NCI-H1694 (cell line): ENCODE measurements at regions not wholly inside any gene's neighbourhood (a gene's known extent, or its start where the extent isn't known, plus 50 kb on each side); places are given as distances from the start of the nearest gene placed in this dataset.

ENCODE experiments used
- DNase-seq: peaks from one replicate; lab custom pipeline; 2025; lab: John Stamatoyannopoulos, UW

- no peak for DNase-seq
These were observed 631.5 kb downstream of the RAB28 start for GRCh38 chr4:12852338-12853307.

DNA sequence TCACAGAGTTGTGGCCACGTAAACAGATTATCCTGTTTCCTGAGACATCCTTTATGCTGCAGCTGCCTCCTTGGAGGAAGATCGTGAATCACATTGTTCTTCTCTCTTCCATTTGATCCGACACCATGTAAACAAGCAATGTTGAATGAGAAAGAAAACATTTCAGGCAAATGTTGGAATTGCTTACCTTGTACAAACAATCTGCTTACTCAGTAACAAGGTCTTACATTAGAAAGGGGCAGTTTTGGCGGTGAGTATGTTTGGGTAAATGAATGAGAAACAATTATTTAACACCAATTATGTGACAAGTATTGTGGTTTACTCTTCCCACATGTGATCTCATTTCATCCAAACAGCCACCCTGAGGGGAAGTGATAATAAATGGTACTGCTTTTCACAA, 637.8 kb downstream of the RAB28 start:
- no peak for DNase-seq

GRCh38 chr4:12844141-12844540, 640.0 kb downstream of the RAB28 start:
- no peak for DNase-seq

DNA sequence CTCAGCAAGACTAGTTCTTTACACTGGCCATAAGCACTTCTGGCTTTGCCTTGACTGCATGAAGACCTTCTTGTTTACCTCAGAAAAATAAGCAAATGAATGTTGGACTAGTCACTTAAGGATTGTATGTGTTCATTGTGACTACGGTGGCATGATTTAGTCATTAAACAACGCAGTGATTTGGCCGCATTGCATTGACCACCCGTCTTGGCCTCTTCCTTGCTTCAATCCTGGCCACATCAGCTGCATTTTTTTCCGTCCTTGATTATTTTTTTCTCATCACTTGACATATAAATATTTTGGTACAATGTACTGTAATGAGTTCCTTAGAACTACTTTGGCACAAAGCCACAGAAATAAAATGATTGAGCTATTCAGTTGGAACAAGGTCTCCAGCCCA, 656.2 kb downstream of the RAB28 start:
- no peak for DNase-seq

- DNase-seq, result no peak
These were observed 692.6 kb downstream of the RAB28 start for GRCh38 chr4:12791536-12791935.

- no peak for DNase-seq
These were observed 696.9 kb downstream of the RAB28 start for GRCh38 chr4:12787261-12787660.

DNA sequence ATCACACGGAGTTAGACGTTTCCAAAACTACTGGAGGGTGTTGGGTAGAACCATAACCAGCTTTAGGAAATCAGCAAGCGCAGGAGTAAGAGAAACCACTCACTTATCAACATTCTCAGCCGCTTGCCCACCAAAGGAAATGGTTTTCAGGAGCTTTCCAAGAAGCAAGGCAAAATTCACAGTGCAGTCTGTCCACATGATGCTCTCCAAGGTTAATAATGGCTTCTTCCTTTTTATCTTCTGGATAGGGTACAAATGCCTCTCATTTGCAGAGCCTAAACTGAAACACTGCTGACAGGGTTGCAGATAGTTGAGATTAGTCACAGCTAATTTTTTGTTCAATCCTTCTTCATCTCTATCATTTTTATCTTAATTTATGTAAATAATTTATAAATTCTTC, 705.4 kb downstream of the RAB28 start:
- DNase-seq, result no peak

- no peak for DNase-seq
These were observed 705.9 kb downstream of the RAB28 start for GRCh38 chr4:12778191-12778590.

DNA sequence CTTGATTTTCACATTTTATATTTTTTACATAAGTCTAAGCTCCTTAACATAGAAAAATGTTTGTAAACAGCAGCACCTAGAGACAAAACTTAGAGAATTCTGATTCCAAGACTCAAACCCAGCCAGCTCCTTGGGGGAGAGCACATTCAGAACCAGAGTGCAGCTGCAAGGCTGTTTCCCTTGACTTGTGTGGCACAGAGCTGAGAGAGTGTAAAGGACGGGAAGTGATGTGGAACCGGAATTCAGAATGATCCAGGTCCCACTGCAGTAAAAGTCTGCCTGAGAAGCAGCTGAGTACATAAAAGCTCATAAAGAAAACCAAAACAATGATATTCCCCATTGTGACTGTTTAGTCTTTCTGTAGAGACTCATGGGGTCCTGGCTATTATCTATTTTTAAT, 713.8 kb downstream of the RAB28 start:
- DNase-seq, result no peak

- no peak for DNase-seq
These were observed 722.4 kb downstream of the RAB28 start for GRCh38 chr4:12761694-12762093.

- no peak for DNase-seq
These were observed 737.0 kb downstream of the RAB28 start for GRCh38 chr4:12747154-12747553.

GRCh38 chr4:12746221-12746620, 737.9 kb downstream of the RAB28 start:
- DNase-seq, result no peak

DNA sequence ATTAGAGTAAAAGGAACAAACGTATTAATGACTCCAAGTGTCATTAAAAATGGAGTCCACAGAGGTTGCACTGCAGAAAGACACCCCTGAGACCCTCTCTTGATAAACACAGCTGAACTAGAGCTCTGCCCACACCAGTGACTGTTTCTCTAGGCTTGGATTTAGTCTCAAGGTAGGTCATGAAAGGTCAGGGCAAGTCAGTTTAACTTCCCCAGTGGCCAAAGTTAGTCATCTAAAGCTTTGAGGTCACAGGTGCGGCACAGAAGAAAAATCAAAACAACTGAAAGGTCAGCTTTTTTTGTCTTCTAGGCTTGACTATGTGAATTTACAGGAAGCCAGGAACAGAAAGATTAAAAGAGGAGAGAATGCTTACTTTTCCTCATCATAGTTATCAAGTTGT, 749.6 kb downstream of the RAB28 start:
- DNase-seq, result no peak

DNA sequence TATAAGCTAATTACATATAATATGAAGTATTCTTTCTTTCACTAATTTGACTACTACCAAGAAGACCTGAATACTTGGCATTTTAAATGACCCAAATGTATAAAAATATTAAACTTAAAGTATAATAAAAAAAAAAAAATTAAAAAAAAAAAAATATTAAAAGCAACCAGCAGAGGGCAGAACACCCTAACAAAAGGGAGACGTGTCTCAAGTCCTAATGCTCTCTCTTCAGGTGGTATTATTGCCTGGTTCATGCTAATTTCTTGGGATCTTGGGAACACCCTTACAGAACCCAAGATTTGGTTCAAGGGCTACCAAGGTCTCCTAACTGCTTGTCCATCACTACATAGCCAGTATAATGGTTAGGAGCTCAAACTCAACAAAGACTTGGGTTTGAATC, 754.8 kb downstream of the RAB28 start:
- DNase-seq, result no peak

GRCh38 chr4:12724510-12724909, 759.6 kb downstream of the RAB28 start:
- DNase-seq, result no peak

GRCh38 chr4:12723849-12724447, 760.2 kb downstream of the RAB28 start:
- no peak for DNase-seq

- DNase-seq, result no peak
These were observed 767.2 kb downstream of the RAB28 start for GRCh38 chr4:12716896-12717295.

- no peak for DNase-seq
These were observed 771.3 kb downstream of the RAB28 start for GRCh38 chr4:12712648-12713339.

- DNase-seq, result no peak
These were observed 776.6 kb downstream of the RAB28 start for GRCh38 chr4:12707381-12708175.

DNA sequence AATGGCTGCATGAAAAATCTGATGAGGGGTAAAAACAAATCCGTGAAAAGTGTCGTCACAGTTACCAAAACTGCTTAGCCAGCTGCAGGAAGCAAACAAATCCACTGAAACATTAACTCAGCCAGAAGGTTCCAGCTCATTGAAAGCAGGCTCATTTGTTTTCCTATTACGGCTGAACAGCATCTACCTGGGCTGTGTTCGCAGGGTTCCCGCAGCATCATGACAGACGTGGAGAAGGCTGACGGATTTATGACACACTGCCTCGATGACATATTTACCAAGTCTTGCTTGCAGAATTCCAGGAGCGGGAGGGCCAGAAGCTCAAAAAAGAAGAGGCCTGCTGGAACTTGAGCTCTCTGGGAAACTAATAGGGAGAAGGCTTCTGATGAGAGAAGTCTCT, 781.1 kb downstream of the RAB28 start:
- DNase-seq, result no peak

DNA sequence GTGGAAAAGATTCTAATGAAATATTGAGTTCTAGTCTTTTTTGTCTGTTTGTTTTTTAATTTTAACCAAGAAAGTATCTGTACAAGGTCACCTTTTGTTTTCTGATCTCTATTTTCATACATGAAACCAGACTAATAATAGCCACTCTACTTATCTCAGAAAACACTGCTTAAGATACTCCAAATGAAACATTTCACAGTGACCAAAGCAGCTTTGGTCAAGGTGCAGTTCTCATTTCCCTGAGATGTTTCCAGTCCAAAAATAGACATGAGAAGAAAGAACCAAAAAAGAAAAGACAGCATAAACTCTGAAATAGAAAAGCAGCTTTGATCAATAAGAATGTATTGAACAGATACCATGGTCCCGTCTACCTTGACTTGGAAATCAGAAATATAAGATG, 782.8 kb downstream of the RAB28 start:
- DNase-seq, result no peak

GRCh38 chr4:12697970-12698369, 786.2 kb downstream of the RAB28 start:
- no peak for DNase-seq
